ENCODE measurements at regions not wholly inside any gene's neighbourhood (a gene's known extent, or its start where the extent isn't known, plus 50 kb on each side); places are given as distances from the start of the nearest gene placed in this dataset.
"Not testable (repeated sequence)": the region's sequence is repeated elsewhere in the genome, so short reads cannot be mapped to it uniquely, and the experiment has no call there.

- Histone ChIP-seq H3K36me3 (ENCODE audit: insufficient read depth, low read depth, low read length) (no peaks in the 10 kb centered on the region), H3K4me3 (ENCODE audit: low read length) (no peak overlapping the region), H3K9ac (ENCODE audit: low read depth, low read length) (no peak overlapping the region; the same call in 1 of the 2 replicates), H3K27ac (ENCODE audit: low read length) (no peak overlapping the region), H3K27me3 (ENCODE audit: insufficient read depth, low read length) (no peaks in the 10 kb centered on the region), H3K9me3 (ENCODE audit: insufficient read depth, low read depth, low read length) (no peaks in the 10 kb centered on the region), H3K4me1 (ENCODE audit: insufficient read depth, low read length) (peaks cover 43% of the 10 kb centered on the region)
Measured at GRCh38 chr20:53871541-53871940, 198.9 kb downstream of the BCAS1 start.

DNA sequence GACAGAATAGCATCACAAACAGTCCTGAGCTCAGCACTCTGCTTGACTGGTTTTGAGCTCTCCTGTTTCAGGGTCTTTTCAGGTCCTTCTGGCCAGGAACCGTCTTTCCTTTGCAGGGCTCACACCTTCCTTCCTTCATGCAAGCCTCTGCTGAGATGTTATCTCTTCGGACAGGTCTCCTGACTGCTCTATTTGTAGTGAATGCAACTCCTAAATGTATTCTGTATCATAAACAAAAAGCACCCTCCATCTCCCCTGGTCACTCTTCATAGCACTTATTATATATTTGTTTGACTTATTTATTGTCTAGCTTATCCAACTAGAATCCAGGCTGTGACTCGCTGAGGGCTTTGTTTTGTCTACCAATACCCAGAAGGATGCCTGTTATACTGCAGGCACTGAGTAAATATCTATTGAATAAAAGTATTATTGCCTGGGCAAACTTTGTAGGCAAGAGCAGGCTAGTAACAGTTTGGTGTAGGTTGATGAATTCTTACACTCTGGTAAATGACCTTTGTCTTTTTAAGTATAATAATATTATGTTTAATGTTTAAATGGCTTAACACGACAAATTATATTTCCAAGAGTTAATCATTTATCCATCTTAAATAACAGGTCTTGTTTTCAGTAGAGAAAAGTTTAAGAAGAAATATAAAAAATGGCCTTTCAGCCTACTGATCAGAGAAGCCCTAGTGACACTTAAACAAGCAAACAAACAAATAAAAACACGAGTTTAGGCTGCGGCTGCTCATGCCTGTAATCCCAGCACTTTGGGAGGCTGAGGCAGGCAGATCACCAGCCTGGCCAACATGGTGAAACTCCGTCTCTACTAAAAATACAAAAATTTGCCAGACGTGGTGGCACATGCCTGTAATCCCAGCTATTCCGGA lies 199.7 kb downstream of the BCAS1 start:
- H3K27me3 ChIP-seq (ENCODE audit: insufficient read depth, low read length): no peaks in the 10 kb centered on the region
- H3K4me3 ChIP-seq (ENCODE audit: low read length): no peak overlapping the region
- no peaks in the 10 kb centered on the region for H3K9me3 ChIP-seq (ENCODE audit: insufficient read depth, low read depth, low read length)
- H3K4me1 ChIP-seq (ENCODE audit: insufficient read depth, low read length): peaks cover 51% of the 10 kb centered on the region
- no peaks in the 10 kb centered on the region for H3K36me3 ChIP-seq (ENCODE audit: insufficient read depth, low read depth, low read length)
- peak overlapping the region; percentile 26; the same call in 1 of the 2 replicates for H3K9ac ChIP-seq (ENCODE audit: low read depth, low read length)
- H3K27ac ChIP-seq (ENCODE audit: low read length): no peak overlapping the region

DNA sequence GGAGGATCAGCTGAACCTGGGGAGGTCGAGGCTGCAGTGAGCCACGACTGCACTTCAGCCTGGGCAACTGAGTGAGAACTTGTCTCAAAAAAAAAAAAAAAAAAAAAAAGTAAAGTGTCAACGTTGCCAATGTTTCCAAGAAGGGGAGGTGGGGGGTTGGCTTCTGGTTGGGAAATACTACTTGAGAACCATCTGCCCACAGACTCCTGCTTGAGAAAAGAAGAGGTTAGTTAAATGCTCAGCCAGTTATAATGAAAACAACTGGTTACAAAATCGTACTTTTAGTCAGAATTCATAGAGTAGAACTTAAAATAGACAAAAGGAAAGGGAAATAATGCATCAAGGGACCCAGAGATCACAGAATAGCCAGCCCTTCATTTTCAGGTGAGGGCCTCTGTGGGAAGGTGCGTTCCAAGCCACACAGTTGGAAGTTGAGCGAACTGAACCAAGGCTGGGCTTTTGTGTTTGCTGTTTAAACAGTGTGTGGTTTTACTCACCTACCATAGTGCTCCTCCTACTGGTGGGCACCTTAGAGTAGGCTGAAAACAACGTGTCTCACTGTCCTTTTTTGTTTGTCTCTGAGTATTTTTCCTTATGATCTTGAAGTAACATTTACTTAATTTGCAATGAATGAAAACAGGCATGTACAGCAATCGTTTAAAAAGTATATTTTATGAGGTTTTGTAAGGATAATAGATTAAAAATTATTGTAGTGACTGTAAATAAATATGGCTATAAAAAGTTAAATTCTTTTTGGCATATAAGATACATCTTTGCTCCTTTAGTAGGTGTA lies 200.7 kb downstream of the BCAS1 start:
- Histone ChIP-seq H3K27ac (ENCODE audit: low read length) (no peak overlapping the region), H3K4me3 (ENCODE audit: low read length) (no peak overlapping the region), H3K9me3 (ENCODE audit: insufficient read depth, low read depth, low read length) (no peaks in the 10 kb centered on the region)

DNA sequence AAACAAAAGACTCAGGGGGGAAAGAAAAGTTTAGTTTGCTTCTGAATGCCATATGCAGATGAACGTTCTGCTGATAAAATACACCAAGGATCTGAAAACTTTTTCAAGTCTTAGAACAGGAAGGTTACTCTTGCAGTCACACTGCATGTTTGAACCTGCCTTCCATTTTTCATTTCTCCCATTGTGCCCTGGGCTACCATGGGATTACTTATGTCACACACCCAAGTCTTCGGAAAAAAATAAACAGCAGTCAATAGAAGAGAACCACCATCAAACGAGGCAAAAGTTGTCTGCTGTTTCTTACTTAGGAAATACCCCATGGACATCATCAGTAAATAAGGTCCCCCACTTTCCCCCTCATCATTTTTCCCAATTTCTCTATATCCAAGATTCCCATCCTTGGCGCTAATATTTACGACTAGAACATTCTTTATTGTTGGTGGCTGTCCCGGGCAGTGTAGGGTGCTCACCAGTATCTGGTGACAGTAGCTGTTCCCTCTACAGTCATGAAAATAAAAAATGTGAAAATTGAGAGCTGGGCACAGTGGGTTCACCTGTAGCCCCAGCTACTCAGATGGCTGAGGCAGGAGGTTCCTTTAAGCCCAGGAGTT lies 202.5 kb downstream of the BCAS1 start:
- H3K36me3 ChIP-seq (ENCODE audit: insufficient read depth, low read depth, low read length): no peaks in the 10 kb centered on the region
- H3K4me1 ChIP-seq (ENCODE audit: insufficient read depth, low read length): peaks cover 61% of the 10 kb centered on the region
- no peaks in the 10 kb centered on the region for H3K9me3 ChIP-seq (ENCODE audit: insufficient read depth, low read depth, low read length)
- peak overlapping the region; percentile 27; the same call in 1 of the 2 replicates for H3K4me3 ChIP-seq (ENCODE audit: low read length)
- peak overlapping the region; percentile 80 for H3K9ac ChIP-seq (ENCODE audit: low read depth, low read length)
- peak overlapping the region; percentile 99 for H3K27ac ChIP-seq (ENCODE audit: low read length)
- H3K27me3 ChIP-seq (ENCODE audit: insufficient read depth, low read length): no peaks in the 10 kb centered on the region

More for the DNA sequence above, 200.7 kb downstream of the BCAS1 start:
- Histone ChIP-seq H3K4me1 (ENCODE audit: insufficient read depth, low read length) (peaks cover 59% of the 10 kb centered on the region), H3K27me3 (ENCODE audit: insufficient read depth, low read length) (no peaks in the 10 kb centered on the region), H3K36me3 (ENCODE audit: insufficient read depth, low read depth, low read length) (no peaks in the 10 kb centered on the region), H3K9ac (ENCODE audit: low read depth, low read length) (peak overlapping the region; percentile 51; the same call in 1 of the 2 replicates)

DNA sequence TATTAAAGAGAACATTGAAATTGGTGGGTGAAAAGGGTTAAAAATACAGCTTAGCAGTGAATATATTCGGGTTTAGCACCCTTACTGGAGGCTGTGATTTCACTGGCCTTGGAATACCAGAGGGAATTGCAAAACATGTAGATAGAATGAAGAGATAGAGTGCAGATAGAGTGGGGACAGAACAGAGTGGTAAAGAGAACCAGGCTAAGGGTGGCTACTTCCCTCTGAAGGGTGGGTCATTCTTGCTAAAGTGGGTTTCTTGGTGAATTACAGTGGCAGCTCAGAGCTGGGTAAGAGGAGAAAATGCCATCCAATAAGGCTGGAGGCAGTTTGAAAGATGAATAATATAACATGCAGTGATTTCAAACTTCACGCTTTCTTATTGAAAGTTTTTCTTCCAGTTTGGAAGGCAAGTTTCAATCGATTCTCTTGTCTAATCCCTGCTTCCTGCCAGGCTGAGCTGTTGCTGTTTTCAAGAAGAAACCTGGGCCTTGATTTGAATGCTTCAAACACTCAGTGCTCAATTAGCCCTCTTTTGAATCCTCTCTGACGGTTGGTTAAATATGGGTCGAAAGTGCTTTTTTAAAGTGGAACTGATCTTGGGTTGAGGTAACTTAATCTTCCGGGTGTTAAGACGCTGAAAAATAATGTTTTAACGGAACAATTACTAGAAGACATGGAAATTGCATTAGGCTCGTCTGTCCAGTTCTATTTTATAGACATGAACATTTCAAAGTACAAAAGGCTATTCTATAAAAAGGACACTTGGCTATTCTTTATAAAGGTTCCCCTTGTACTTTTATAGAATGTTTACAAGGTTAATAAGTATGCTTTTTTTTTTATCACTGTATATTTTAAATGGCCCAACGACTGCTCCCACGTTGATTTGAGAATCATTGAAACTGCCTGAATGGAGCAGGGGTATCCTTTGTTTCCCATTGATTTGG lies 203.3 kb downstream of the BCAS1 start:
- Histone ChIP-seq H3K27me3 (ENCODE audit: insufficient read depth, low read length) (no peaks in the 10 kb centered on the region), H3K4me3 (ENCODE audit: low read length) (peak overlapping the region; percentile 27; the same call in 1 of the 2 replicates), H3K9me3 (ENCODE audit: insufficient read depth, low read depth, low read length) (no peaks in the 10 kb centered on the region), H3K27ac (ENCODE audit: low read length) (peak overlapping the region; percentile 99), H3K4me1 (ENCODE audit: insufficient read depth, low read length) (peaks cover 54% of the 10 kb centered on the region), H3K9ac (ENCODE audit: low read depth, low read length) (peak overlapping the region; percentile 80), H3K36me3 (ENCODE audit: insufficient read depth, low read depth, low read length) (no peaks in the 10 kb centered on the region)

GRCh38 chr20:53865901-53866793 lies 204.2 kb downstream of the BCAS1 start:
- Histone ChIP-seq H3K36me3 (ENCODE audit: insufficient read depth, low read depth, low read length) (no peaks in the 10 kb centered on the region), H3K4me1 (ENCODE audit: insufficient read depth, low read length) (peaks cover 48% of the 10 kb centered on the region), H3K9me3 (ENCODE audit: insufficient read depth, low read depth, low read length) (no peaks in the 10 kb centered on the region), H3K27me3 (ENCODE audit: insufficient read depth, low read length) (no peaks in the 10 kb centered on the region), H3K4me3 (ENCODE audit: low read length) (peak overlapping the region; percentile 27; the same call in 1 of the 2 replicates), H3K27ac (ENCODE audit: low read length) (peak overlapping the region; percentile 99), H3K9ac (ENCODE audit: low read depth, low read length) (peak overlapping the region; percentile 80)

GRCh38 chr20:53864765-53865683 lies 205.4 kb downstream of the BCAS1 start:
- H3K4me3 ChIP-seq (ENCODE audit: low read length); H3K36me3 ChIP-seq (ENCODE audit: insufficient read depth, low read depth, low read length); H3K27me3 ChIP-seq (ENCODE audit: insufficient read depth, low read length); H3K9me3 ChIP-seq (ENCODE audit: insufficient read depth, low read depth, low read length): not testable (repeated sequence)
- Histone ChIP-seq H3K4me1 (ENCODE audit: insufficient read depth, low read length) (peaks cover 48% of the 10 kb centered on the region), H3K27ac (ENCODE audit: low read length) (peak overlapping the region; percentile 99), H3K9ac (ENCODE audit: low read depth, low read length) (peak overlapping the region; percentile 80; the same call in 1 of the 2 replicates)

DNA sequence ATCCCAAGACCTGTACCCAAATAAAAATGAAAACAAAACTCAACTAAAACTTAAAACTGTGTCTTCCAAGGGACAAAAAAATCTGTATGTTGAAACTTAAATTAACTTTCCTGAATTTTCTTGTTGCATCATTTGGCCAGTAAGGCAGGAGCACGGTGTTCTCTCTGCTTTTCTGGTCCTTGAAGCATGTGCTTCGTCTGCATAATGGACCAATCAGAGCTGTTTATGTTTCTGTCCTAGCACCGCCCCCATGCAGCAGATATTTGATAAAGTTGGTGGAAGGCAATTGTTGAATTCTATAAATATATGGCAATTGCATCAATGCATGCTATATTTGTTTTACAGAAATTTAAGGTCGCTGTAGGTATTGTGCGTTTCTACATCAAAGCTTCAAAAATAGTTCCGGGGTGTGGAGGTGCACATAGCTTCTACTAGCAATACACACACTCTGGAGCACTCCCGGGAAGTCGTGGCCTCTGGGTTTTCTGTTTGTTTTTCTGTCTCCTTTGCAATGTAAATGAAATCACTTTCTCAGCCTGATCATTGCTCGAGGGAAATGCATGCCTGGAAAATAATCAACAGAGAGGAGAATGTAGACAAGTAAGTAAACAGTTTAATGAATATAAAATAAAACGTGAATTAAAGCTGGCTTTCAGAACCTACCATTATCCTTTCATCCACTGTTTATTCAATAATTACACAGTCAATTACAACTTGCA lies 206.3 kb downstream of the BCAS1 start:
- peak overlapping the region; percentile 49; the same call in 1 of the 2 replicates for H3K9ac ChIP-seq (ENCODE audit: low read depth, low read length)
- not testable (repeated sequence) for H3K9me3 ChIP-seq (ENCODE audit: insufficient read depth, low read depth, low read length); H3K4me3 ChIP-seq (ENCODE audit: low read length); H3K27ac ChIP-seq (ENCODE audit: low read length); H3K27me3 ChIP-seq (ENCODE audit: insufficient read depth, low read length); H3K36me3 ChIP-seq (ENCODE audit: insufficient read depth, low read depth, low read length)
- peaks cover 43% of the 10 kb centered on the region for H3K4me1 ChIP-seq (ENCODE audit: insufficient read depth, low read length)

DNA sequence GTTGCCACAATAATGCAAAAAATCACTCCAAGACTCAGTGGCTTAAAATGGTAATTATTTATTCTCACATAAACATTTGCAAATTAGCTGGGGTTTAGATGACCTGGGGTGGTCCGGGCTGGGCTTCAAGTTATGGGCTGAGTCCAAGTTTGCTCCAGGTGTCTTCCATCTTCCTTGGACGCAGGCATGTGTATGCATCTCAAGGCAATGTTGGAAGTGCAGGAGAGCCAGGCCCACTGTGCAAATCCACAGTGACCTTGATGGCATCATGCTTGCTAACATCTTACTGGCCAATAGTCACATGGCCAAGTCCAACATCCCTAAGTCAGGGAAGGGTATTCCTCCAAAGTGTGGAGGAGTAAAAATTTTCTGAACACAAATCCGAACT lies 206.9 kb downstream of the BCAS1 start:
- peaks cover 43% of the 10 kb centered on the region for H3K4me1 ChIP-seq (ENCODE audit: insufficient read depth, low read length)
- H3K9ac ChIP-seq (ENCODE audit: low read depth, low read length): peak overlapping the region; percentile 49; the same call in 1 of the 2 replicates
- H3K27ac ChIP-seq (ENCODE audit: low read length); H3K27me3 ChIP-seq (ENCODE audit: insufficient read depth, low read length); H3K36me3 ChIP-seq (ENCODE audit: insufficient read depth, low read depth, low read length); H3K4me3 ChIP-seq (ENCODE audit: low read length); H3K9me3 ChIP-seq (ENCODE audit: insufficient read depth, low read depth, low read length): not testable (repeated sequence)

Data from iPS-20b (cell line).